HK-2 (cell line): ENCODE measurements at regions not wholly inside any gene's neighbourhood (a gene's known extent, or its start where the extent isn't known, plus 50 kb on each side); places are given as distances from the start of the nearest gene placed in this dataset.

Experiments used
- DNase-seq: peaks from one replicate; pipeline ENCODE4 v3.0.0-alpha.2; 2018; ENCODE audit not compliant: unreplicated experiment

DNA sequence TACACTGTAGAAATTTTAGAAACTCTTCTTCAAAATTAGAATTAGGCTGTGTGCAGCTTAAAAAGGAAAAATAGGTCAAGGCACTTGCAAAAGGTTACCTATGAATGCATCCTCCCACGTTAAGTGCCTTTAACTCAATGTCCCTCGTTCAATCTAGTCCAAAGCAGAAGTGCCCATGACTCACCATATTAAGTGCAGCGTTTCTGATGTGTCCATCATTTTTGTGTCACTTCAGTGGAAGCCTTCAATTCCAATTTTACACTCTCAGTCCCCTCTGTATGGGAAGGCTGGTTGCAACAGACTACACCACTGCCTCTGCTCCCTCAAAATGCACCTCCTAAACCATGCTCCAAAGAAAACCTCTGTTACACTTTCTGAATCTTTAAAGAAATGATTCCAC lies 53.4 kb downstream of the FOXB1 start:
- DNase-seq: no peak

DNA sequence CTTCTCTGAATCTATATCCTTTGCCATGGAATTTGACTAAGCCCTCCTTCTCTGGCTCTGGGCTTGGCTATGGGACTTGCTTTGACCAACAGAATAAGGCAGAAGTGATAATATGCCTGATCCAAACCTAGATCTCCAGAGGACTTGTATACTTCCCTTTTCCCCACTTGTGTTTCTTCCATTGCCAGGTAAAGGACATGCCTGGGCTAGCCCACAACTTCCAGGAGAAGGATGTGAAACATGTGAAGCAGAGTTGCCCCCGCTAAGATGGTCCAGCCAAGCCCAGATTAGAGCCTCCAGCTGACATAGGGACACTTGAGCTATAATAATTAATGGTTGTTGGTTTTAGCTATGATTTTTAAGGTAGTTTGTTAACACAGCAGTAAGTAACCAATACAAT lies 55.1 kb downstream of the FOXB1 start:
- DNase-seq: no peak

DNA sequence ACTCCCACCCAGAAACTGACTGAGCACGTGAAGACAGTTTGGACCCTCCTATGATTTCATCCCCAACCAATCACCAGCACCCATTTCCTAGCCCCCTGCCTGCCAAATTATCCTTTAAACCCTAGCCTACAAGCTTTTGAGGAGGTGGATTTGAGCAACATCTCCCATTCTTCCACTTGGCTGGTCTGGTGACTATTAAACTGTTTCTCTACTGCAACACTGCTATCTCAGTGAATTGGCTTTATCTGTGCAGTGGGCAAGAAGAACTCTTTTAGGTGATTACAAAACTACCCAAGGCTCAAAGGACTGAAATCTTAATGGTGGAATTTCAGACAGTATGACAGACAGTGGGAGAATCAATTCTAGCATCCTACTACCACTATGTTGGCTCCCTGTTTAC lies 57.6 kb downstream of the FOXB1 start:
- DNase-seq: no peak

DNA sequence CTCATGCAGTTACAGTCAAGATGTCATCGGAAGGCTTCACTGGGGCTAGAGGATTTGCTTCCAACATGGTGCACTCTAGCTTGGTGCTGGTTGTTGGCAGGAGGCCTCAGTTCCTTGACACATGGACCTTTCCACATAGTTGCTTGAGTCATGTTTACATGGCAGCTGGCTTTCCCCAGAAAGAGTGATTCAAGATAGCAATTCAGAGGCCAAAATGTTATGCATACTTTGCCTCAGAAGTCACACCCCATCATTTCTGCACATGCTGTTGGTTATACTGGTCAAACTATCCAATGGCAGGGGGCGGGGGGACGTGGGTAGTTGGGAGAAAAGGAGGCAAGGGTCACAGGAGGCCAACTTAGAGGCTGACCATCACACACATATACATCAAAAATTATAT lies 58.7 kb downstream of the FOXB1 start:
- DNase-seq: no peak

DNA sequence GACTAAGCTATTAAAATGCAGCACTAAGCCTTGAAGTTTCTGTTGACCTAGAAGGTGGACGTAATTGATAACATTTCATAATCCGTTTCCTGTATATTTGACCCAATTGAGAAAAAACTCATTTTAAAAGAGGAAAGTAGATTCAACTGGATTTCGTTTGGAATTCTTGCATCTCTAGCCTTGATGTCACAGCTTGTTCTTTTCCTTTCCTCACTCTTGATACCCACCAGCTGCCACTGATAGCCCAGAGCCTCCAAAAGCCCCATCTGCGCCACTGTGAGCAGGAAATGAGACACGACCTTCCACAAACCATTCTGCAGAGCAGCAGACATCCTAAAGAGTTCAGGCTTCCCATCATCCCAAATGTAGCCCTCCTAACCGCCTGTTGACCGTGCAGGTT lies 61.8 kb downstream of the FOXB1 start:
- no peak for DNase-seq

DNA sequence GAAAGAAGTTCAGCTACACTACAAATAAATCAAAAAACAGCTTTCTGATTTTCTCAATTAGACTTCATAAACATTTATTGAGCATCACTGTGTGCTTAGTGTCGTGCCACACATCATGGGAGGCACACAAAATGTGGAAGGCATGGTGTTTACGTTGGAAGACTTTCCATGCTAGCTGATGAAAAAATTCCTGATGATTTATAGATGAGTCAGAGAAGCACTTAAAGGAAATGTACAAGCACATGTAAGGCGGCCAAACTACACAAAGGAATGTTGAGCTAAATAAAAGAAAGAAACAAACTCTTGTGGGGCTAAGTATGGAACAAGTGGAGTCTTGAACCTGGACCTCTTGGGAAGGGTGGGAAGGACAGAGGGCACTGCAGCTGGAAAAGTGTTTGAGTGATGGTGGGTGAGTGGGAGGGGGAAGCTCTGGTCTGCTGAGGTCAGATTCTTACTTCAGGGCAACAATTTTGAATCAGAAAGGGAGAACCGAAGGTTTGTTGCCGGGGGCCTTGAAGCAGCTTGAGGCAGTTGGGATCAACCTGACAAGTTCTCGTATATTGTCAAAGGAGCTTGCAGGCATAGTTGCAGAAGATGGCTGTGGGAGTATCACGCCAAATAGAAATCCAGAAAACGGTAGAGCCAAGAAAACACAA lies 66.9 kb downstream of the FOXB1 start:
- no peak for DNase-seq

DNA sequence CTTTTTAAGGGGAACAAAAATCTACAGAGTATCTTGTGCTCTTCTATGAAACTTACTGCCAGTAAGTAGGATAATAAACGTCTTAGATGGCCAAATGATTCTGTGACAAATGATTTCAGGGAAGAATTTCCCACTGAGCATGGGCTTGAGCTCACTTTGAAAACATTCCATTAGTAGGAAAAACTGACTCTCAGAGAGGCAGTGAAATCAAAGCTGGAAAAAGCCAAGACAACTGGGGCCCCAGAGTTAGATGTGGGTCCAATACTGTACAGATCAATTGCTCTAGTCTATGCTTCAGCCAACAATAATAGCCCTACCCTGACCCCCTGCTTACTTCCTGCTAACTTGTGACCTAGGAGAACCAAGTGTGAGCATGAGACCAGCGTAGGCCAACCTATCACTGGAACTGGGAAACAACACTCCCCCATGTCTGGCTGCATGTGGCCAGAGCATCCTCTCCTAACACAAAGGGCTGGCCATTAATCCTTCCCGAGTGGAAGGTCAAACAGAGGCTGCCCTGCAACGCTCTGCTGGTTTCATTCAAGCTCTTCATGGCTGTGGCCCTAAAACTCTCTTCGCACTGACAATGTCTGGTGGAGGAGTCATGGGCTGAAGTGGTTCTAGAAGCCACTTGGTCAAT lies 68.8 kb downstream of the FOXB1 start:
- DNase-seq: no peak

DNA sequence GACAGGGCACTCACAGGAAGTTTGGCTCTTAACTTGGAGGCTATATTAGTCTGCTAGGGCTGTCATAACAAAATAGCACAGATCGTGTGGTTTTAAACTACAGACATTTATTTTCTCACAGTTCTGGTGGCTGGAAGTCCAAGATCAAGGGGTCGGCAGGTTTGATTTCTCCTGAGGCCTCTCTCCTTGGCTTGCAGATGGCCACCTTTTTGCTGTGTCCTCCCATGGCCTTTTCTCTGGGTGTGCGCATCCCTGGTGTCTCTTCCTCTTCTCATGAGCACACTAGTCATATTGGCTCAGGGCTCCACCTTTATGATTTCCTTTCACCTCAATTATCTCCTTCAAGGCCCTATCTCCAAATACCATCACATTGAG lies 69.3 kb downstream of the FOXB1 start:
- DNase-seq: no peak

DNA sequence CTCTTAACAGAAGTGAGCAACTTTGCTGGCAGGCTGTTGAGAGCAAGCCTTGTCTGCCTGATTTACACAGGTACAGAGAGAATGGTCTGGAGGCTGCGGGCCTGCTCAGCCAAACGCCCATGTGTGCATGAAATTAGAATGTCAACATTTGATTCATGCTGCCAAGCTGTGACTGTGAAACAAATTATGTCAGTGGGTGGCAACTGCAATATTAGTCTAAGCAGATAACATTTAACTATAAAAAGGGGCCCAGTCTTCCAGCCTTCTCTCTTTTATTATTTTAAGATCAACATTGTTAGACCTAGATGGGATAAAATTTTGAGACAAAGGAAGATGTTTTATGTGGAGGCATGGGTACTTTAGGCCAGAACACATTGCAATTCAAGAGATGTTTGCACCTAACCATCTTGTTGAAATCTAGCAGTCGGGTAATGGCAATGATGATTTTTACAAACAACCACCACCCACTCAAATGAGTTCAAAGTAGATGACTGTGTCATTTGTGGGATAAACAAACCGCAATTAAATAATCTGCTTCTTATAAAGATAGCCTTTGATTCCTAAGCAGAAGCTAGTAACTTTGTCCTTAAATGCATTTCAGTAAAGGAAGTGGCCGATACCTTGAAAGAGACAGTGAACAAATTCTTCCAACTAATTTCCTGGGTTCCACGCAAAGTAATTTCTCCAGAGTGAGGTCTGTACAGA lies 70.2 kb downstream of the FOXB1 start:
- no peak for DNase-seq

DNA sequence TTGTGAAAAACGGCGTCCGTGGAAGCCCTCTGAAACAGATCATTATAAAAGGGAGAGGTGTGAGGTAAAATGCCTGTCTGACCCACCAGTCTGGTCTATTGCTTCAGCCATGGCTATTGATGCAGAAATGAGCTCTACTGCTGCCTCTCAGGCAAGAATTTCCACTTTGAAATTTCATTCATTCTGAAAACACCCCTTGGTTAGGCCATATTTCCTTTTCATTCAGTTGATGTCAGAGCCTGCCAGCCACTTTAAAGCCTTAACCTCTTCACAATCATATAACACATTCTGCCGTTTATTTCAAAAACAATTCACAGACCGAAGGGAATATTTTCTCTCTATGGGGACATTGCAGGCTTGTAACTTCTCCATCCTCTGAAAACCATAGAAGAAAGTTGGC lies 71.9 kb downstream of the FOXB1 start:
- DNase-seq: no peak

DNA sequence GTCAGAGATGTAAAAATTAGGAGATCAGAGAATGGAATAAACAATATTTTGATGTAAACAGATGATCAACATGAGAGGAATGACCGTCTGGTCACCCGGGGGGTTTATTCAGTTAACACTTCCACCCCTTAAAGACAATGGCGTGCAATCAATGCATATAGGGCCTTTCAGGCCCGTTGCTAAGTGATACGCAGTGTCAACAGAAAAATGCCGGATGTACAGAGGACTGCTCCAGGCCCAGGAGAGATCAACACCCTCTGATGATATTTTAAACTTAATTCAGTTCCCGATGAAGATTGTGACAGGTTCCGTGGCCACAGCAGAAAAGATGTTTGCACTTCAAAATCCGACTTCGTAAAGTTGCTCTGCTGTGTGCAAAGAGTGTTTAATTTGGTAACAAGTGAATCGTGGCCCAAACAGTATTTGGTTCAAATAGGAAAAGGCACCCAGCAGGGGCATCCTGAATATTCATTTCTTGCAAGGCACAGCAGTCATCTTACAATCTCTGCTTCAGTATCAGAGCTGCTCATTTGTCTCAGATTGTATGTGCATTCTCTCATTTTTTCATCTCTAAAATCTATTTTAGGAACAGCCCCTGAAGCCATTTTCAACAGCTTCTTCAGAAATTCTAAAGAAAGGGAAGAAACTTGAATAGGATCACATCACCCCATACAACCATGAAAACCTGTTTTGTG lies 72.6 kb downstream of the FOXB1 start:
- DNase-seq: no peak

DNA sequence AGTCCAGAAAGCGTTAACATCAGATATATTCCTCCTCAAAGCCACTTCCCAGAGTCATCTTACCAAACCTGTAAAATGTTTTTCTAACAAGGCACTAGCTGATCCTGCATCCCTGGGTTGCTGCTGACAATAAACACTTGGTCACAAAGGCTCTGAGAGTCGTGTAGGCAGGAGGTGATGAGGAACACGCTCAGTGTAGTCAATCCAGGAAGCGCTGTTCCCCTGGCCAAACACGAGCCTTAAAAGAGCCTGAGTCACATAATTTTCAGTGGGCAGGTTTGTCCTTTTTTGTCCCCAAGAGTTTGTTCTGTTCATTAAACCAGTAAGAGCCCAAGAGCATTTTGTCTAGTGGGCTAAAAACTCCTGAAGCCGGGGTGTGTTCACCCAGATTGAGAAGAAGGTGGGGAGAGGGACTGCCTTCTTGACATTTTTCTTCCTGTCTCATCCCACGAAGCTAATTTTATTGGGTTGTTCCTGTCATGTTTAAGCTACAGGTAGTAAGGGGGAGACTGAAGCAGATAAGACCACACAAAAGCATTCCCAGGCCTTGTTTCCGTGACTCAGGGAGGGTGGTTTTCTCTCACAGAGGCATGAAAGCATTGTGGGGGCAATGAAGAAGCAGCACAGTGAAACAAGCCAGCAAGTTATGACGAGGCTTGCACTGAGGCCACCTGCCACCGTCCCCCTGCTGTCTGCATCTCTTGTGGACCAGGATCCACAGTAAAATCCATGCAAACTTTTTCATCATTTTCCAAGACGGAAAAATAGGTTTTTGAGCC lies 73.7 kb downstream of the FOXB1 start:
- DNase-seq: no peak

DNA sequence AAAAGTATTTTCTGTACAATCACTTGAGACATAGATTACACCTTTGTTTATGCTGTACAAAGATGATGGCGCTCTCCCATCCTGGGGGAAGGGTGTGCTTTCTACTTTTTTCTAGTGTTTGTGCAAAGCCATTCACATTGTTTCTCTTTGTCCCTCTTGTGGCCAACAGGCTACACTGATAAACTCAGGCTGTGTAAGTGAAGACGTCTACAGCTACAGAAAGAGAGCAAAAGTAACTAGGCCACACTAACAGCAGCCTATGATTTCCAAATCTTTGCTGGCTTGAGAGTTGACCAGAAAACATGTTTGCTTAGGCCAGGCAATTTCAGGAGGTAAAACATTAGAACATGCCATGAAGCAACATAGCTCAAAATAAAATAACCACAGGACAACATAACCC lies 75.1 kb downstream of the FOXB1 start:
- no peak for DNase-seq

DNA sequence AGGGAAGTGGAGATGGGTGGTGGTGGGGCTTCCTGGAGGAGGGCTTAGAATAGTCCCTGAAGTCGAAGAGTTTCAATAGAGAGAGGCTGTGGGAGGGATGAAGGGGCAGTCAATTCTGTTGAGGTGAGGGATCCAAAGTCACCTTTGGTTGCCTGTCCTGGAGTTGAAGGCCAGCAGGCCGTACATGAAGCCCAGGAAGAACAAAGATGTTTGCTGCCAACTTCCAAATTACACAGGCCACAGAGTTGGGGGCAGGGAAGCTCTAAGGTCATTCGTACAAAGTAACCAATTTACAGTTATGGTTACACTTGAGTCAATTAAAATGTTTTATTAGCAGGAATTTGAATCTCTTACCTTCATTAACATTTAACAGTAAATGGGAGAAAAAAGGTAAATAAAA lies 77.9 kb downstream of the FOXB1 start:
- DNase-seq: no peak

DNA sequence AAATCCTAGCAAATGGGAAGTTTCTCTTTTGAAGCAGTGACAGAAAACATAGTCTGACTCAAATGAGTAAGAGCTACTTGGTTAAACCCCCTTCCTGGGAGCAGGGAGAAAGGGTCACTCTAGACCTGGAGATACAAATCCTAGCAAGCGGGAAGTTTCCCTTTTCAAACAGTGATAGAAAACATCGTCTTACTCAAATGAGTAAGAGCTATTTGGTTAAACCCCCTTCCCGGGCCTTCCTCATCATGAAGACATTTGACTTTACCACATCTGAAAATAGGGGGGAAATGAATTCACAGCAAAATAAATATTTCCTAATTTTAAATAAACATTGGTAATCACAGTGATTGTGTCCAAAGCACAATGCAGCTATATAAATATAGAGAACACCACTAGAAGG lies 79.2 kb downstream of the FOXB1 start:
- no peak for DNase-seq

DNA sequence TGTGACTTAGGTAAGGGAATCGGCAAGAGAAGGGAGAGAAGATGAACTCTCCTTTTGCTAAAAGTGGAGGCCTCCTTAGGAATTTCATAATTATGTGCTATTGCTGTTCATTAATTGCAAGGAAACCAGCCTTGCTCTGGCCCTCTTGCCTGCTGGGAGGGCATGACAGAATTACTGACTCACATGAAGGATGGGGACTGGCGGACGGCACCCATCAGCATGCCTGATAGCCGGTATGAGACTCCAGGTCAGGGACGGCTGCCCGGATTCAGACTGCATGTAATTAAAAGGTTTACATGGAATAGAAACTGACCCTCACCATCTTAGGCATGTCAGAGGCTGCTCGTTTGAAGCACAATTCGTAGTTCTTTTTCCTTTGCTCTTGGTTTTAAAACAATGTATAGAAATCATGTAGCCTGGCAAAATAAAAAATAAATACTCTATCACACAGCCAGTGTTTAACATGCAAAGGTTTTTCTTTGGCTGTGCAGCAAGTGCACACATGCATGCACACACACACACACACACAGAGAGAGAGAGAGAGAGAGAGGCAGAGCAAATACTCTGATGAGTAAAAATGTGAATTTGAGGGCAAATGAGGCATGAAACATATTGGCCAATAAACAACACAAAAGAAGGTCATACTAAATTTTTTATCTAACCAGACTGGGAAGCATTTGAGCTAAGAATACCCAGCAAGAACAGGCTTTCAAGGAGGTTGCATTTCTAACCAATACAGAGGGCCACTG lies 82.7 kb downstream of the FOXB1 start:
- DNase-seq: no peak

DNA sequence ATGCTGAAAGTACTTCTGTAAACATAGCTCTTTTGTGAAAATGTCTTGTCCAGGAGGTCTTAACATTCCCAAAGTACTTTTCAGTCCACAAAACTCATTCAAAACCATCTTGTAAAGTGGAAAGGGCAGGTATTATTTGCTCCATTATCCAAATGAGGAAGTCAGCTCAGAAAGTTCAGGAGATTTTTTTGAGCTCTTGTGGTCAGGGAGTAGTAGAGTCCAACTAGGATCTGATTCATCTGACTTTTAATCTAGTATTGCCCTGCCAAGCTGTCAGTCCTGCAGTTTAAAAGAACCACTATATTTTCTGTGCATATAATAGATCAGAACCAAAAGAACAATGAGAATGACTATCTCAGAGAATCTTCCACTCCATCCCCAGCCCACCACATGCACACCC lies 83.5 kb downstream of the FOXB1 start:
- DNase-seq: no peak

DNA sequence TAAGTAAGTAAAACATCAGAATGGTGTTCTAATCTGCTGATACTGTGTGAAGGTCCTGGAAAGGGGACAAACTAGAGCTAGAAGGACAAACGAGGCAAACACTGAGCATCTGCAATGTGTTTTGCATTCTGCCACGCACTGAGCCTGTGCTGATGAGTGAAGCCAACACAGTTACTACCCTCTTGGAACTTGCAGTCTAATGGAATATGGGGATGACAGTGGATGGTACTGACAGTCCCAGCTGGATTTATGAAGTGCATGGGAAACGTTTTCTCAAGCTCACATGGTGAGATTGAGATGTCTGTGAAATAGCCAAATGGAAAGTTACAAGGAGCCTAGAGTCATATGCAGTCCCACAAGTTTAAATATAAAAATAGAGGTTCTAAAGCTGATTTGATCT lies 86.6 kb downstream of the FOXB1 start:
- DNase-seq: no peak

DNA sequence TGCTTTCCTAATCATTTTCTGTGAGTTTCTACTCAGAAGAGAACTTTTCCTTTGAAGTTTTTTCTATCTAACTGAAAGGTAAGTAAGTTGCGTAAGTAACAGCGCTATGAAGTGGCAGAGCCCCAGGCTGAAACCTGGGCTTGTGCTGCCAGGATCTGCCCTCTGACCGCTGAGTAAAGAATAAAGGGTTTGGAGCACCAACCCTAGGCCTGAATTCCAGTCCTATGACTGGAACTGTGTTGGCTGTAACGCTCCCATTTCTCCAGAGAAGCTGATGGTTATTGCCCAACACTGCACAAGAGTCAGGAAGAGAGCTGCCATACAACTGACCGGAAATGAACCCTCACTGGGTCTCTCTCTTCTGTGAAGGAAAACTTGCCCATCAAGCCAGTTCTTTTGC lies 87.0 kb downstream of the FOXB1 start:
- DNase-seq: no peak

DNA sequence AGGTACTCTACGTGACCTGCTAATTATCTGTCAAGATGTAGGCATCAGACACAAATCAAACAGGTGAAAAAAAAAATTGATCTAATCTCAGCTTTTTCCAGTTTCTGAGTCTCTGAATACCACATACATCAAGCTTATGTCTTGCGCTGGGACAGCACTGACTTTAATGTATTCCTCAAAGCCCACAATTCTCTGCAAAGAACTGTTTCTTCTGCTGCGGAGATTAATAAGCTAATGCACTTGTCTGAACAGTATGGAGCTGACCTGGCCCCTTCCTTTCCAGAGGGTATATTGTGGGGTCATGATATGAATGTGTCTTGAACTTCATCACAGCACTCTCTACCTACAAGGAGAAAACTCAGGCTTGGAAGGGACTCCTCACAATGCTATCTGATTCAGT lies 87.8 kb downstream of the FOXB1 start:
- no peak for DNase-seq

DNA sequence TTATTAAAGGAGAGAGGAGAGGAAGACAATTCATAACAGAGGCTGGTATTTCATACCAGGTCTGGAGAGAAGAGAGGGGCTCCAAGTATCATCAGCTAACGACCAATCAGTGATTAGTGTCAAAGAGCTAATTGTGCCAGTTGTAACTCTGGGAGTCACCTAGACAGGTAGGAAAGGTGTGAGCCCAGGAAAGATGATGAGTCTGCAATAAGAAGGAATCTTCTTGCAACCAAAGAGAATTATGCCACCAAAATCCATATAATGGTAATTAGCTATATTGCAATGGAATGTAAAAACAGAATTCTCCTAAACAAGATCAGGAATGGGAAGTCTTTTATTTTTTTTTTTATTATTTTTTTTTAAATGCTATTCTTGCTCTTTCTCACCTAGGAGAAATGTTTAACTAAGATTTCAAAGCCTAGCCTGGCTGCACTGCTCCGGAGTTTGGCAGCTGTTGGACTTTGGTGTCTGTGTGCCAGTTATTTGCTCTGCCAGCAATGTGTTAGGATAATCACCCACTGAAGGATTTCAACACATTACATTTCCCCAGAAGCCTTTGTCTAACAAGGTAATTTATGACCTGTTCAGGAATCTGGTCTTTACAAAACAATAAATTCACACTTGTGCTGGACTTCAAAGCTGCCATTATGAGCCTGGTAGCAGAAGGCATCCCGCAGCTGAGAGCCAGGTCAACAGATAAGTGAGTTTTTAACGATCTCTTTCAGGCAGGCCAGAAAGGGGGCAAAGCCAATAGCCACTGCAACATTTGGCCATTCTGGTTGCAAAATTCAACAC lies 89.4 kb downstream of the FOXB1 start:
- DNase-seq: no peak
